Muscle of arm (tissue), 1 donor: ENCODE measurements at regions not wholly inside any gene's neighbourhood (a gene's known extent, or its start where the extent isn't known, plus 50 kb on each side); places are given as distances from the start of the nearest gene placed in this dataset.
"Not testable (repeated sequence)": the region's sequence is repeated elsewhere in the genome, so short reads cannot be mapped to it uniquely, and the experiment has no call there.

Source experiments
- DNase-seq: peaks from one replicate; pipeline ENCODE4 v3.0.0-alpha.2; 2013

DNA sequence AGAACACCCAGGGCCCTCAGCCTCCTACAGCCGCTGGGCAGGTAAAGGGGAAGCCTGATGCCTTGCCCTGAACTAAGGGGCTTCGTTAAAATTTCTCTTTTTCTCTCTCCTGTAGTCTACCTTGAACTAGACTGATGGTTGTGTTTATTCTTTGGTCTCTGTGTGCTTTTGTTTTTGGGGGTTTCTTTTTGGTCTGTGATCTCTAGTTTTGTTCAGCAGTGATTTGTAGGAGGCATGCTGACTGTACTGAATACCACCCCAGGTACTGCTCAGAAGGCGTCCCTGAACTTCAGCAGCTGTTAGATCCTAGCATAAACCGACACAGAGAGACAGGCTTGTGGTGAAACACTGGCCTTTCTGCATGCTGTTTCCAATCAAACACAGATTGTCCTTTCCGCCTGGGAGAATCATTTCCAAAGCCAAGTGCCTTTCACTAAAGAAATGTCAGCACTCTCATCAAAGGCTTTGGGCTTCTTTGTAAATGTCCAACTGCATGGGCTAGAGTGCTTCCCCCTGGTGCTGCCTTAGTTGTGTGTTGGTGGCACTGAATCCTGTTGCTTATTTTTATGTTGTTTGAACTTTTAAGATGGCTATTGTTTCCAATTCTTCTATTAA lies 364.7 kb upstream of the SASH1 start:
- DNase-seq, result no peak

DNA sequence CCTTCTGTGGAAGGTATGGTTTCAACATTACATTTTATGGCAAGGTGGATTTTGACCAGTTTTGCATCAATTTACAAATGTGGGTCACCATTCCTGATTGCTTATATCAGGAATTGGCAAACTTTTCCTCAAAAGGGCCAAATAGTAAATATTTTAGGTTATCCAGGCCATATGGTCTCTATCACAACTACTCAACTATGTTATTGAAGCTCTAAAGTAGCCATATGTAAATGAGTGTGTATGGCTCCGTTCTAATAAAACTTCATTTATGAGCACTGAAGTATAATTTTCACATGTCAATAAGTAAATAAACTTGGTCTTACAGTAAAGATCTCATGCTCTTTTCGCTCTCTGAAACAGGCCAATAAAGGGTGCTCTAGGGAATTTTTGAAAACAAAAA lies 362.7 kb upstream of the SASH1 start:
- no peak for DNase-seq

DNA sequence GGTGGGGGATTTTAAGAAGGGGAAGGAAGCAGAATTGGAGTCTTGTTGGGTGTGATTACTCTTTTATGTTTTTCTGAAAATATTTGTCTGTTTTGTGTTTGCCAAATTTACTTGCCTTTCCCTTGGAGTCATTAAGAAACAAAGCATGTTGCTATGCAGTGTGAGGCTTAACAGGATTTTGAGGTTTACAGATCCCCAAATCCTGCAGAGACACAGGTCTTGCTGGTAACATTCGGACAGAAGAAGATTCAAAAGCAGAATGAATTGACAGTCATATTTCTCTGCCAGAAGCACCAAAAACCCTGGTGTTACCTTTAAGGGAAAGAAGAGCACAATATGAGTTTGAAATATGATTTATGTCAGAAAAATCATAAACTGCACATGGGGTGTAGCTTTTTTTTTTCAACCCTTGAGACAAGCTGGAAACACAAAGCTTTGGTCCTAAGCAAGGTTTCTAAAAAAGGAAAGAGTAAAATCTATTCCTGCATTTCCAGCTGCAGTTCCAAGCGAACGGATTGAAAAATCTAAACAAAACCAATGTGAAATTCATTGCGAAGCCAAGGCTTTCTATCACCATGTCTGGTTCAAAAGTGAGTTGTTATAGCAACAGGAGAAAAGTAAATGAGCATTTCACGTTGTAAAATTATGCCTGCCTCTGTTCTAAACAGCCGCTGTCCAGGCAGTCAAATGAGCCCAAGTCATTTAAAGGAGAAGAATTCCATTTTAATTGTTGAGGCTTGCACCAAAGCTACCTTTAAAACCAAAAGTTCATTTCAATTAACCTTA lies 358.9 kb upstream of the SASH1 start:
- peak; percentile 39 for DNase-seq

DNA sequence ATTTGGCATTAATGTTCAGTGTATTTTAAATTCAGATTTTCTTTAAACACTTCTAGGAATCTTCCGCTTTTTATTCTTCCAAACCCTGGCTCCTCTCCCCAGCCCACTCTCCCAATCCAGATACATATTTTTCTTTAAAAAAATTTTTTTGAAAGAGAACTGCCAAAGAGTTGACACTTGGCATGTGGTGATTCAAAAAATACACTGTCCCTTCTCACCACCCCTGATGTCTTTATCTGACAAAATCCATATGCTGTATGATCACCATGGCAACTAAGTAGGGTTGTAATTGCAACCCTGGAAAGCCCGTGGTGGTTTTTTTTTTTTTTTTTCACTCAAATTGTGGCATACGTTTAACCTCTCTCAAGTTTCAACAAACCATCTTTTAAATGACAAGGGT lies 355.8 kb upstream of the SASH1 start:
- peak; percentile 7 for DNase-seq

DNA sequence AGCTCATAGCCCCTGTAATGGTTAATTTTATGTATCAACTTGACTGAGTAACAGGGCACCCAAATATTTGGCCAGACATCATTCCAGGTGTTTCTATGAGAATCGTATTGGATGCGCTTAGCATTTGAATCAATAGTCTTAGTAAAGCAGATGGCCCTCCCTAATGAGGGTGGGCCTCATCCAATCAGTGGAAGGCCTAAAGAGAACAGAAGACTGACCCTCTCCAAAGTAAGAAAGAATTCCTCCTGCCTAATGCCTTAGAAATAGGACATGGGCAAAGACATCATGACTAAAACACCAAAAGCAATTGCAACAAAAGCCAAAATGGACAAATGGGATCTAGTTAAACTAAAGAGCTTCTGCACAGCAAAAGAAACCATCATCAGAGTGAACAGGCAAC lies 352.5 kb upstream of the SASH1 start:
- no peak for DNase-seq

DNA sequence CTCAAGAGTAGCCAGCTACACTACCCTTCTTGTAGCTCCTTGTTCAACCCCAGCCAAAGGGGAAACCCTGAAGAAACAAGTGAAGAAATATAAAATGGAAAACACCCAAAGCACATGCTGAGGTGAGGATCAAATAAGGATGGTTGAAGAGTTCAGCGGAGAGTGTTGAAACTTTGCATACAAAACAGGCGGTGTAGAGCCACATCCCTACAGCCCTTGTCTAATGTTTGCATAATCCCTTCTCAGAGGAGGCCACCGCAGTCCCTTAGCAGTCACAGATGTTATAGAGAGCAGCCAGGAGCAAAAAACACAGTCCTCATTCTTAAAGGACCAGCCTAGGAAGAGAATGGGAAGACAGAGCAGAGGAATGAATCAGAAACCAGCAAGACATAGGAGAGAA lies 350.7 kb upstream of the SASH1 start:
- no peak for DNase-seq

DNA sequence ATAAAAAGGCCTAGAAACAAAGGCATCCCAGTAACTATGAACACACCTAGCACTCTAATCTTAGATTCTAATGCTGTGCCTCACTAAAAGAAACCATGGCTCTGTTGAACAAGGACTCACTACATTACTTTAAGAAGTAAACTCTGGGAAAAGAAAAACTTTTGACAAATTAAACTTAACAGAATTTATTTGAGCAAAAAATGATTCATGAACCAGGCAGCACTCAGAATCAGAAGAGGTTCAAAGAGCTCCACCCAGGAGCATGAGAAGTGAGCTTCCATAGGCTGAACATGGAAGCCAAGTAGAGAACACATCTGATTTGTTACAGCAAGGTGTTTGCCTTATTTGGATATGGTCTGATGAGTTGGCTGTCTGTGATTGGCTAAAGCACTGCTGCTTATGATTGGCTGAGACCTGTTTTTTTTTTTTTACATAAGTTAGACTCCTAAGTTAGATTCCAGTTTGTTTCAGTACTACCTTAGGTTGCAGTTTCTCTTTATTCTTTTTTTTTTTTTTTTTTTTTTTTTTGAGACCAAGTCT lies 343.6 kb upstream of the SASH1 start:
- DNase-seq, result no peak

DNA sequence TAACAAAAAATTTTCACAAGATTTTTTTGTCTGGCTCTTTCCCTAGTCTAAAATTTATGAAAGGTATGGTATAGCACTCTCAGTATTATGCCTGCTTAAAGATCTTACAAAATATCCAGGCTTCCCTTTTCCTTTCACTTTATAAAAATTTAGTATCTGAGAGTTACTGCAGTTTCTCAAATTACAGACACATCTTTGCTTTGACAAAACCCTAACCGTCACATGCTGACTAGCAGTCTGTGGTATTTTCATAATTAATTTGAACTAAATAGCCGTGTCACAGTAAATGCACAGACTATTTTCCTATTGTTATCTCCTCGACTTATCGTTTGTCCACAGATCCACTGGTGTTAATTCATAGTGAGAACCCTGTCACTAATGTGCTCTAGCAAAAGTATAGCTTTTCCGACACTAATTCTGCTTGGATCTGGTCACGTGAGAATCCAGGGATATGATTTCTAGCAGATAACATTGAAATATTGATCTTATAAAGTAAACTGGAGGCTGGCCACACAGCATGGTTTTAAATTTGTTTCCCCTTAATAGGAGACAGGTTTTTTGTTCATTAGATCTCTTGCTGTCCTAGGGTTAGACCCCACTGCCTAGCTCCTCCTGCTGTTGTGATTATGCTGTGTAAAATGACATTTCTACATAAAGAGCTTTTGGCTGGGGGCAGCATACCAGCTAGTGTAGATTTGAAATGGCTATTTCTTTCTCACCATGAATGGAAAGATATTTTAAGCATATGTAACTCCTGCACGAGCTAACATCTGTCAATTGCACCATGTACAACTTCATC lies 340.6 kb upstream of the SASH1 start:
- DNase-seq, result peak; percentile 7

DNA sequence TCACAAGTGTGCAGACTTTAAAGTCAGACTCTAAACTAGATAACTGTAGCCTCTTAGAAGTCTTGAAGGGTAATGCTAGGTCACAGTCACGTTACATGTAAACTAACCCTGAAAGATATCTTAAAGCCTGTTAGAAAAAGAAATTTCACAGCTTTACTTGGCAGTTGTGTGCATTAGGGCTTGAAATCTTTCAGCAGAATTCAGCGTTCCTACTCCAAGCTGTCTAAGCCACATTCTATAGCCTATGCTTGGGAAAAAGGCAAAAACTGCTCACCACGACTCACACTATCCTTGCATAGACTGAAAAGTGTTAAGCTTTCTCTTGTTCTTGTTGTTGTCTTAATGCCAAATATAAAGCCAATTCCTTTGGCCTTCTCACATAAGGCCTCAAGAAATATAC lies 338.0 kb upstream of the SASH1 start:
- DNase-seq, result no peak

DNA sequence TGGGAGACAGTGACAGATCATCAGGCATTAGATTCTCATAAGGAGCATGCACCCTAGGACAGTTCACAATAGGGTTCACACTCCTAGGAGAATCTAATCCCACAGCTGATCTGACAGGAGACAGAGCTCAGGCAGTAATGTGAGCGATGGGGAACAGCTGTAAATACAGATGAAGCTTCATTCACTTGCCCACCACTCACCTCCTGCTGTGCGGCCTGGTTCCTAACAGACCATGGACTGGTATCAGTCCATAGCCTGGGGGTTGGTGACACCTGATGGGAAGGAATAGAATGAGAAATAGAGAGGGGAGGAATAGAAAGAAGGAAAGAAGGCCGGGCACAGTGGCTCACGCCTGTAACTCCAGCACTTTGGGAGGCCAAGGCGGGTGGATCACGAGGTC lies 336.8 kb upstream of the SASH1 start:
- no peak for DNase-seq

DNA sequence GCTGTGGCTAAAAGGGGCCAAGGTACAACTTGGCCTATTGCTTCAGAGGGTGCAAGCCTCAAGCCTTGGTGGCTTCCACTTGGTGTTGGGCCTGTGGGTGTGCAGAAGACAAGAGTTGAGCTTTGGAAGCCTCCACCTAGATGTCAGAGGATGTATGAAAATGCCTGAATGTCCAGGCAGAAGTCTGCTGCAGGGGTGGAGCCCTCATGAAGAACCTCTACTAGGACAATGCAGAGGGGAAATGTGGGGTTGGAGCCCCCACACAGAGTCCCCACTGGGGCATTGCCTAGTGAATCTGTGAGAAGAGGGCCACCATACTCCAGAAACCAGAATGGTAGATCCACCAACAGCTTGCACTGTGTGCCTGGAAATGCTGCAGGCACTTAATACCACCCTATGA lies 332.1 kb upstream of the SASH1 start:
- DNase-seq, result not testable (repeated sequence)

DNA sequence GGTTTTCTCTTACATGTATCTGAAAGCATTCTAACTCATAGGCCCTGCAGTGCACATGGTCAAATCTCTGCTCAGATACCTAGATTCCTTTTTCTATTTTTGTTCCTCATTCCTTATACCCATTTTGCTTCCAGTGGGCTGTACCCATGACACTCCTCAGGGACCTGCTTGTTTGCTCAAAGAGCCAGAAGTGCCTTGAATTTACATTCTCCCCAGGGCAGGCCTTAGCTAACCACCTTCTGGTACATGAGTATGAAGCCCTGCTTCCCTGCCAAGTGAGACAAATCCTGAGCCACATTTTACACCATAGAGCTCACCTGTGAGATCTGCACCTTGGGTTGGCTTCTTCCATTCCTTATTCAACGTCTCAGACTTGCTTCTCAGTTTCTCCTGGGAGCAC lies 326.6 kb upstream of the SASH1 start:
- DNase-seq, result no peak

DNA sequence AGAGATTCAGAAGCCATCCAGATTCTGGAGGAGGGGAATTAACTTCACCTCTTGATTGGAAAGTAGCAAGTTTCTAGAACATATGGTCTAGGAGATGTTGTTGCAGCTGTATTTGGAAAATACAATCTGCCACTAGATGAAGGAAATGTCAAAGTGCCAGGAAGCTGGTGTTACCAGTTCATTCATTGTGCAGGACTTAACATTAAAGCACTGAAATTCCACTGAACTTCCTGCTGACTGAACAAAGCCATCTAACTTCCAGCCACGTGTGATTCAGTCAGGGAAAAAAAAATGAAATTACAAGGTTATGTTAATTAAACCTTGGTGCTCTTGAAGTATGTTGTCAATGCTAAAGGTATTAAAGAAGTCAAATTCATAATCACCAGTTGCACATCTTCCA lies 321.5 kb upstream of the SASH1 start:
- DNase-seq, result no peak

DNA sequence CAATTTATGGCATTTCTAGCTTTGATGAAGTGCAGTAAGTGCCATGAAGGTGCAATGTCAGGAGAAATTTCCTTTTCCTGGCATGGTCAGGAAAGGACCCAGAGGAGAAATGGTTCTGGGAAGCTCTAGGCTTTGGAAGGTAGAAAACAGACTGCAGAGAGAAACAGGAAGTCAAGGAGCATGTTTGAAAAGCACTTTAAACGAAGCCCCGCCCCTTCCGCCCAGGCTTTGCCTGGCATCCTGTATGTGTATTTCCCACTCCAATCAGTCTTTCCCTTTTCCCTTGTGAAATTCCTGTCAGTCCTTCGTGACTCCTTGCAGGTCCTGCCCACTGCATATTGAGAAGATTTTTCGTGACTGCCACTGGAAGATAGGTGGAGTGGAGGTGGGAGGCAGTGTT lies 320.9 kb upstream of the SASH1 start:
- no peak for DNase-seq

DNA sequence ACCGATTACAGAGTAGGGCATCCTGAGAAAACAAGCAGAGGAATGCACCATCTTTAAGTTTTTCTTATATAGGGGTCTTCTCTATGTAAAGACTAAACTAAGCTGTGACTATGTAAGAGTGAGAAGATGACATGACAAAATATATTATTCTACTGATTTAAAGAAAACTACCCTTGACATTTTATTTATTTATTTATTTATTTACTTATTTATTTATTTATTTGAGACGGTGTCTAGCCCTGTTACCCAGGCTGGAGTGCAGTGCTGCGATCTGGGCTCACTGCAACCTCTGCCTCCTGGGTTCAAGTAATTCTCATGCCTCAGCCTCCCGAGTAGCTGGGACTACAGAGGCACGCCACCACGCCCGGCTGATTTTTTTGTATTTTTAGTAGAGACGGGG lies 320.4 kb upstream of the SASH1 start:
- not testable (repeated sequence) for DNase-seq

DNA sequence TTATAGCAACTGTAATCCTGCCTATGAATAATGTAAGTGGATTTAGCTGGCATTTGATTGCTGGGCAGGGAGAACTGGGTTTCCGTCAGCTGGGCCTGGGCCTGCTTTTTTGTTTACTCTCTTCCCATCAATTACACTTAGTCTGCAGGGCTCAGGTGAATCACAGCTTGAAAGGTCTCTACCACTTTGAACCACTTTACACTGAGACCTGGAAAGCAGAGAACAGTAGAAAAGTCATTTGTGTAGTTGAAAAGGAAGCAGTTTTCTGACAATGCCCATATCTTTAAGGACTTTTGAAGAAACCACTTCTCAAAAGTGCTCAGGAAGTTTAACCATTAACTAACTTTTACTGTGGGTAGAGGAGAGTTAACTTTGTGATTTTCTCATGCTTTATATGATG lies 315.4 kb upstream of the SASH1 start:
- DNase-seq, result no peak

DNA sequence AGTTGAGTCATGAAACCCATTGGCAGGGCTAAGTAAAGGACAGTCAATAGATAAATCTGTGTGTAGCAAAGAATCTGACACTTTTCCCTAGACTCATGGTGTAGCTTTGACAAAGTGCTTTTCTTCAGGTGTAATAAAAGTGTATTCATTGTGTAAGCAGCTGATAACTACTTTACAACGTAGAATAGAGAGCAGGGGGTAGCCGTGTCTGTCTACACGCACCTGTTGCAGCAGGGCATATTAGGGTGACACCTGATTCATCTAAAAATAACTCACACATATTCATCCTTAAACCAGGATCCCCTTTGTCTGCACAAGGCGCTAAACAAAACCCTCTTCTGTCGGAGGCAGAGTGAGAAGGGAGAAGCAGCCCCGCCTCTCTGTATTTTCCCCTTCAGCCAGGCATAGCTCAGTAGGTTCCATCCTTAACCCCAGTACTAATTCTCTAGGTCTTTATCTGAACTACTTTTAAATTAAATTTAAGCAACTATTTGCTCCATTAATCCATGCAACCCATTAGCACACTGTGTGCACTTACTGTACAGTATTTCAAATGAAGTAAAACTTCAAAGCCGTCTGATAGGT lies 306.7 kb upstream of the SASH1 start:
- no peak for DNase-seq

DNA sequence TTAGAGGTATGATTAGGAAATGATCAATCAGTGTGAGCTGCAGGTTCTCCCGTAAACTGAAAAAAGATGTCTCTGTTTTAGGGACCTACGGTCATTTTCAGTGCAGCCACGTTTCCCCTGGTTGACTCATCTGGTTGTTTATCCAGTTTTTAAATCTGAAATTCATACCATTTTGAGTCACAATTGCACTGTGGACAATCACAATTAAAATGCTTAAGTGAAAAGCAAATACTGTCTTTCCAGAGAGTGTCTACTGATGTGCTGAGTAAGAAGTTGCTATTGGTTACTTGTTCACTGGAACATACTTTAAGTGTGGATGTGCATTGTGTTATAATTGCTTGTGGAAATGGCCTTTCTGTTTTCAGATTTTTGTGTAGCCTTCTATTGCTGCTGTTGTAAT lies 305.1 kb upstream of the SASH1 start:
- DNase-seq, result no peak

DNA sequence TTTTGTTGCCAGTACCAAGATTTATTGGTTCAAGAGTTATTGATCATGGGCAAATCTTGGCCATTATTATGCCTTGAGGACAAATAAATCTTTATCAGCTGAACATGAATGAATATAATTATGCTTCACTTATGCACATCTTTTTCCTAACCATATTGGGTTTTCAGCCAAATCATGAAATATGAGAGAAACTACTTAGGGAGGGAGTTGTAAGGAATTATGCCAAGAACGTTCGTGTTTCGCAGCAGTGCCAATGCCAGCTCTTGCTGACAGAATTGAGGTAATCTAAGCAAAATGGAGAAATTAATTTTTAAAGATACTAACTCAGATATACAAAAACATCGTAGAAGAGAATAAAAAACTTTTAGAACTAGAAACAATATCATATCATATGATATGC lies 301.1 kb upstream of the SASH1 start:
- DNase-seq, result no peak

DNA sequence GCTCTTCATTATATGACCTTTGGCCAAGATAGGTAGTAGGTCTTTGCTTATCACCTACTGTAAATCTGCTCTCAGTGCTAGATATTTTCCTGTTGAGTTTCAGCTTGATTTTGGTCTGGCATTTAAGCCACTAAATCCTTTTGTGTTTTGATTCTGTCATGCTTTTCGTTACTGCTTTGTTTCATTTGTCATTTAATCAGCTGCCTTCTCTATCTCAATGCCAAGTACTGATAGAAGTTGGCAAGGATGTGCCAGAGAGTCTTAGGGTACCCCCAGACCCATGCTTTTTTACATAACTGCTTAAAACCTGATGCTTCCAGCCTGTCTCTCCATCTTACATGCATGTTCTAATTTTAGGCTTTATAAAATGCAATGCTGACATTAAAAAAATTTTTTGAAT lies 300.1 kb upstream of the SASH1 start:
- no peak for DNase-seq

DNA sequence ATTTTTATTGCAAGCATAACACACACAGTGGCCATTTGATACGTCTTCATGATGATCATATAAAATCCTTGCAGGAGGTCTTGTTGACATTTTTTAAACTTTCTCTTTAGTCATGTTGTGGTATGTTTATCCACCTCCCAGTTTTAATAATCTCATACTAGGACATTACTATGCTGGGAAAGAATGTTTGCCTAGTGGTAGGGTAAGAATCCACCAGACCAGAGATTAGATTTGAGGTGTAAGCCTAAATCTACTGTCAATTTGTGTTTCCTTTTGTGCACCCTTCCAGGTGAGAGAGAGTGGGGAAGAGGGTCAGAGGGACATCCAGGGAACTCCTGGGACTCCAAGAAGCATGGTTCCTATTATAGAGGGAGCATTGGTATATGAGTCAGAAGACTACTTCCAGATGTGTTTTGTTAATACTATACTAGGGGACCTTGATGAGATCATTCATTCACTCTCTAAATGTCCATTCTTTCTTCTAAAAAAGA lies 298.3 kb upstream of the SASH1 start:
- DNase-seq, result no peak

DNA sequence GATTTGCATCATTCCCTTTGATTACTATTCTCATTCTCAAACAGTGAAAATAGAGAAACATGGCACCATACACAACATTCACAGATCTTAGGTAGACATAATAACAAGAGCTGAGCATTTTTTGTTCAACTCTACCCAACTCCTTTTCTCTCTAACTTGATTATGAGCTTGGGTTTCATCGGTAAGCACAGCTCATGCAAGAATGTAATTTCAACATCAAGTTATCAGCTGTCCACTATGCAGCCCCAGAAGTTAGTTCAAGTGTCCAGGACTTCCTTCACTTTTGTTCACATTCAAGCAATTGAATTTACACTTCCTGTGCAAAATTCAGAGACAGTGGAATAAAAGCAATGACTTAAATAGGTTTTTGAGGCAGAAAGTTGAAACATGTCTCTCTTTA lies 297.7 kb upstream of the SASH1 start:
- no peak for DNase-seq
